Renal cortex interstitium (tissue), 11 donors: ENCODE measurements at regions not wholly inside any gene's neighbourhood (a gene's known extent, or its start where the extent isn't known, plus 50 kb on each side); places are given as distances from the start of the nearest gene placed in this dataset.
"Not testable (repeated sequence)": the region's sequence is repeated elsewhere in the genome, so short reads cannot be mapped to it uniquely, and the experiment has no call there.

Source experiments
- DNase-seq, 11 donors: peaks; one replicate each; pipeline ENCODE4 v3.0.0-alpha.2; 2013; ENCODE audit warnings: low read depth in 9 of 11, low spot score in 4 of 11; ENCODE audit errors: extremely low read depth in 1 of 11

DNA sequence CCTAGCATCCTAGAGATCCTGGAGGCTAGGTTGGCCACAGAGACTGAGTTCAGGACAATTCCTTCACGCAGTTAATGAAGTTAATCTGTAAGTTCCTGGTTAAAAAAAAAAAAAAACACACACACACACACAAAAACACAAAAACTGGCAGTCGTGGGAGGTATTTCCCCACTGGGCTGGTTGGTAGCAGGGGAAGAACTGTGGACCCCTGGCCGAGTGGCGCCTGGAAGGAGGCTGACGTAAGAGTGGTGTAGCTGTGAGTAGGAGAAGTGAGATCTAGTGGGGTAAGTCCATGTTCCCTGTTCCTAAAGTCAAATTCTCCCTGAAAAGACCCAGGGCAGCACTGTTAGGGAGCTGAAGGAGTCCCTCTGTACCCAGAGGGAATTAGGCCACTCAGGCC lies 461.0 kb upstream of the ZNG1F start:
- not testable (repeated sequence) for DNase-seq

- DNase-seq = not testable (repeated sequence)
Measured at GRCh38 chr9:41648564-41648963, 459.4 kb upstream of the ZNG1F start.

DNA sequence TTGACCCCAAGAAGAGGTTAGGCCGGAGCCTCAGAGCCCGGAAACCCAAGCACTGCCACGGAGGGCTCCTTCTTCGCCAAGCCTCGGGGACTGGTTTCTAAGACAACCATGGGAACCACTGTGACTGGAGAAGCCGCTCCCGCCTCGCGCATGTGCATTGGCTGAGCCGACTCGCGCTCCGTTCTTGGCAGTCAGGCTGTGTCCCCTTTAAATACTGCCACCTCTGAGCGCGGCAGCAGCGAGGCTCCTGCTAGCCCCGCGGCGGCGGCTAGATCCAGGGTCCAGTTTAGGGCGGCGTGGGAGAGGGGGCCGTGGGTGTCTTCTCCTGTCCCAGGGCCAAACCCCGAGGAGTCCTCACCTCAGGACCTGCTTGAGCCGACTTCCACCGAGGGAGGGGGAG lies 457.1 kb upstream of the ZNG1F start:
- not testable (repeated sequence) for DNase-seq

DNA sequence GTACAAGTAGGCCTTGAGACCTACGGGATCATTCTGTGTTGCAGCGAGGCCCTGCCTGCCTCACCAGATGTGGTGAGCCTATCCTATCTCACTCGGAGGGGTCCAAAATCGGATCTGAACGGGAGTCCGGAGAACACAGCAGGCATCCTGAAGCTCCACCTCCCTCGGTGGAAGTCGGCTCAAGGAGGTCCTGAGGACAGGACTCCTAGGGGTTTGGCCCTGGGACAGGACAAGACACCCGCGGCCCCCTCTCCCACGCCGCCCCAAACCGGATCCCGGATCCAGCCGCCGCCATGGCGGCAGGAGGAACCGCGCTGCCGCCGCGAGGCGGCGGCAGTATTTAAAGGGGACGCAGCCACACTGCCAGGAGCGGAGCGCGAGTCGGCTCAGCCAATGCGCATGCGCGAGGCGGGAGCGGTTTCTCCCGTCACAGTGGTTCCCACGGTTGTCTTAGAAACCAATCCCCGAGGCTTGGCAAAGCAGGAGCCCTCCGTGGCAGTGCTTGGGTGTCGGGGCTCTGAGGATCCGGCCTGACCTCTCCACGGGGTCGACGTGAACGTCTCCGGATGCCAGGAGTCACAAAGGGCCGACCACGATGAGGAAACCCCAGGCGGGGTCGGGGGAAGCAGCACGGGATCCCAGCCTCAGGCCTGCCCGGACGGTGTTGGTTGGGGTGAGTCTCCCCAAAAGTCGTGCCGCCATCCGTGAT lies 454.6 kb upstream of the ZNG1F start:
- DNase-seq = peak in 5 of 11 donors; percentile 17 to 77 (median 64)

DNA sequence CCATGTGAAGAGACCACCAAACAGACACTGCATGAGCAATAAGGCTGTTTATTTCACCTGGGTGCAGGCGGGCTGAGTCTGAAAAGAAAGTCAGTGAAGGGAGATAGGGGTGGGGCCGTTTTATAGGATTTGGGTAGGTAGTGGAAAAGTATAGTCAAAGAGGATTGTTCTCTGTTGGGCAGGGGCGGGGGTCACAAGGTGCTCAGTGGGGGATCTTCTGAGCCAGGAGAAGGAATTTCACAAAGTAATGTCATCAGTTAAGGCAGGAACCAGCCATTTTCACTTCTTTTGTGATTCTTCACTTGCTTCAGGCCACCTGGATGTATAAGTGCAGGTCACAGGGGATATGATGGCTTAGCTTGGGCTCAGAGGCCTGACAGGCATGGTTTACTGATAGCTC lies 444.6 kb upstream of the ZNG1F start:
- DNase-seq = not testable (repeated sequence)

DNA sequence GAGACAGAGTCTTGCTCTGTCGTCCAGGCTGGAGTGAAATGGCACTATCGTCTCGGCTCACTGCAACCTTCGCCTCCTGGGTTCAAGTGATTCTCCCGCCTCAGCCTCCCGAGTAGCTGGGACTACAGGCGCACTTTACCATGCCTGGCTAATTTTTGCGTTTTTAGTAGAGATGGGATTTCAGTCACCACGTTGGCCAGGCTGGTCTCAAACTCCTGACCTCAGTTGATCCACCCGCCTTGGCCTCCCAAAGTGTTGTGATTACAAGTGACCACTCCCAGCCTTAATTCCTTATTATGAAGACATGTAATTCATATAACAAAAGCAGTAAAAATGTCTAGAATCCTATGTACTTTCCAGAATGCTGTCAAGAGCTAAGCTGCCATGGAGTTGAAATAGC lies 434.5 kb upstream of the ZNG1F start:
- not testable (repeated sequence) for DNase-seq

GRCh38 chr9:41619254-41619653 lies 430.1 kb upstream of the ZNG1F start:
- DNase-seq = not testable (repeated sequence)

DNA sequence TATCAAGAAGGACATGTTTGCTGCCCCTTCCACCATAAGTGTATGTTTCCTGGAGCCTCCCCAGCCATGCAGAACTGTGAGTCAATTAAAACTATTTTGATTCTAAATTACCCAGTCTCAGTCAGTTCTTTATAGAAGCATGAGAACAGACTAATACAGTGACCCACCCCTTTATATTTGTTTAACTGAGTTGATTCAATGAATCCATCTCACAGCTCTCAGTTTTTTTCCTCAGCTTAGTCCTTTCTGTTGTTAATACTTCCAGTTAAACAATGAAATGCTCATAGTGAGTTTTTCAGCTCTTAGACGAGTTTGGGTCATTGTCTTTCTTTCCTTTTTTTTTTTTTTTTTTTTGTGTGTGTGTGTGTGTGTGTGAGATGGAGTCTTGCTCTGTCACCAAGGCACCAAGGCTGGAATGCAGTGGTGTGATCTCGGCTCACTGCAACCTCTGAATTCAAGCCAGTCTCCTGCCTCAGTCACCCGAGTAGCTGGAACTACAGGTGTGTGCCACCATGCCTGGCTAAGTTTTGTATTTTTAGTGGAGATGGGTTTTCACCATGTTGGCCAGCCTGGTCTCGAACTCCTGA lies 417.9 kb upstream of the ZNG1F start:
- DNase-seq = not testable (repeated sequence)

DNA sequence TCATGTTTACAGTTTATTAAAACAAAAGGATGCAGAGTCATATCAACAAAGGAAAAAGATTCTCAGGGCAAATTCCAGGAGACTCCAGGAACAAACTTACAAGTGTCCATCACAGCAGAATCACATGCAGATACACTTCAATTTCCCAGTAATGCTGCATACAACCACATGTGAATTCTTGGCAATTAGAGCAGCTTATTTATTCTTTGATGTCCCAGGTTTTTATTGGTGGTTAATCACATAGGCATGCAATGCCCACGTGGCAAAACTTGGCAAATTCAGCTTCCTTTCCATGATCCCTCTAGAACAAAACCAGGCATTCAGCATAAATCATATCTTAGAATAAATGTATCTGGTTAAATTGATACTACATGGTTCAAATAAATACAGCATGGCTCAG lies 376.5 kb upstream of the ZNG1F start:
- DNase-seq = not testable (repeated sequence)
